ENCODE measurements at regions not wholly inside any gene's neighbourhood (a gene's known extent, or its start where the extent isn't known, plus 50 kb on each side); places are given as distances from the start of the nearest gene placed in this dataset.

DNA sequence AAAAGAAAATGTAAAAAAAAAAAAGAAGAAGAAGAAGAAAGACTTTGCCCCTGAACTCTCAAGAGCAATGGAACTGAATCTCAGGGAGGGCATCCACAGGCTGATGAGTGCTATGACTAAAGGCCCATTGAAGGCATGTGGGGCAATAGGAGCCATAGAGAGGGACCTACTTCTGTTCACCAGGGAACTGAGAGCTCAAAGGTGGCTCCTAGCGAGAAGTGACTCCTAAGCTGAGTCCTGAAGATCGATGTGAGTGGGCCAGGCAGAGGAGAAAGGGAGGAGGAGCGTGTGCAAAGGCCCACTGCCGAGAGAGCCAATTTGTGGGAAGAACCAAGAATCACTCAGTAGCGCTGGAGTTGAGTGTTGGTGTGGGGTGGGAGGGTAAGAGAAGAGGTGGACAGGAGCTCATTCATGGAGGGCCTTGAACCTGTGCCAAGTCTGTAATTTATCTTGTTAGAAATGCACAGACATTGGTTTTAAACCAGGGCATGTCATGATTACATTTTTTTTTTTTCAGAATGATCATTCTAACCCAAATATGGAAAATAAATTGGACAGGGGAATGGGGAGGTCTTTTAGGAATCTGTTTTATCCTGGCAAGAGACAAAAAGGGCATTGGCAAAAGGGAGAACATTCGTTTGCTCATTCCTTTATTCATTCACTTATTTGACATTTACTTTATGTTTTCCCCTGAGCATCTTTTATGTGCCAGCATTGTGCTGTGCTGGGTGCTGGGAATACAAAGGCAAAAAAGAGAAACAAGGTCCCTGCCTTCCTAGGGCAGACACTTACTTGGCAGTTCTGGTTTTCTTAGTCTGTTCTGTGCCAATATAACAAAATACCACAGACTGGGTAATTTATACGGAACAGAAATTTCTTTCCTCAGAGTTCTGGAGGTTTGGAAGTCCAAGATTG, 67.4 kb upstream of the DSP start (continued):
- TF ChIP-seq GABPA (IDR thresholded peaks at IDR 0.05; ENCODE audit: low read depth) = no peak
- TF ChIP-seq RCOR1 (IDR thresholded peaks at IDR 0.05; ENCODE audit: low read length) = no peak
- TF ChIP-seq, protein P1, sequence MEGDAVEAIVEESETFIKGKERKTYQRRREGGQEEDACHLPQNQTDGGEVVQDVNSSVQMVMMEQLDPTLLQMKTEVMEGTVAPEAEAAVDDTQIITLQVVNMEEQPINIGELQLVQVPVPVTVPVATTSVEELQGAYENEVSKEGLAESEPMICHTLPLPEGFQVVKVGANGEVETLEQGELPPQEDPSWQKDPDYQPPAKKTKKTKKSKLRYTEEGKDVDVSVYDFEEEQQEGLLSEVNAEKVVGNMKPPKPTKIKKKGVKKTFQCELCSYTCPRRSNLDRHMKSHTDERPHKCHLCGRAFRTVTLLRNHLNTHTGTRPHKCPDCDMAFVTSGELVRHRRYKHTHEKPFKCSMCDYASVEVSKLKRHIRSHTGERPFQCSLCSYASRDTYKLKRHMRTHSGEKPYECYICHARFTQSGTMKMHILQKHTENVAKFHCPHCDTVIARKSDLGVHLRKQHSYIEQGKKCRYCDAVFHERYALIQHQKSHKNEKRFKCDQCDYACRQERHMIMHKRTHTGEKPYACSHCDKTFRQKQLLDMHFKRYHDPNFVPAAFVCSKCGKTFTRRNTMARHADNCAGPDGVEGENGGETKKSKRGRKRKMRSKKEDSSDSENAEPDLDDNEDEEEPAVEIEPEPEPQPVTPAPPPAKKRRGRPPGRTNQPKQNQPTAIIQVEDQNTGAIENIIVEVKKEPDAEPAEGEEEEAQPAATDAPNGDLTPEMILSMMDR (IDR thresholded peaks at IDR 0.05) = no peak
- TF ChIP-seq JUND (IDR thresholded peaks at IDR 0.05) = no peak
- TF ChIP-seq REST (IDR thresholded peaks at IDR 0.05; ENCODE audit: low read depth, low read length) = no peak

DNA sequence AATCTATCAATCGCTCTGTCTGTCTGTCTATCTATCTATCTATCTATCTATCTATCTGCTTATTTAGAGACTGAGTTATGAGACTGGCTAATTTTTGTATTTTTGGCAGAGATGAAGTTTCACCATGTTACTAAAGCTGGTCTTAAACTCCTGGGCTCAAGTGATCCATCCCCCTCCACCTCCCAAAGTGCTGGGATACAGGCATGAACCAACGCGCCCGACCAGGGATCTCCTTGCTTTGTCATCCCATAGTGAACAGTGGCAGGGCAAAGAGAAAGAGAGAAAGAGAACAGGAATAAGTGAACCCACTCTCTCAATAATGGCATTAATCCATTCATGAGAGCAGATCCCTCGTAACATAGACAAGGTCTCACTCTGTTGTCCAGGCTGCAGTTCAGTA, 66.4 kb upstream of the DSP start:
- Histone ChIP-seq H3K9ac (no peak overlapping the region), H2AFZ (ENCODE audit: low read depth) (no peak overlapping the region), H3K36me3 (replicated peaks in 1 of 2; ENCODE audit: control insufficient read depth in 1 of 2, insufficient read depth in 2 of 2, low read length in 1 of 2) (no peaks in the 10 kb centered on the region), H3K9me2 (no peaks in the 10 kb centered on the region), H3K4me1 (ENCODE audit: control insufficient read depth in 1 of 2, insufficient read depth in 2 of 2, low read depth in 1 of 2, low read length in 1 of 2) (no peaks in the 10 kb centered on the region), H3K27ac (ENCODE audit: low read depth in 2 of 2, low read length in 1 of 2) (no peak overlapping the region), H3K79me2 (ENCODE audit: insufficient read depth) (no peaks in the 10 kb centered on the region), H3K4me2 (no peak overlapping the region), H3K27me3 (ENCODE audit: insufficient read depth) (peaks cover 7% of the 10 kb centered on the region; the same call in 1 of the 2 replicates), H3K4me3 (ENCODE audit: low read depth in 2 of 2, low read length in 1 of 2) (no peak overlapping the region), H4K20me1 (ENCODE audit: insufficient read depth) (no peaks in the 10 kb centered on the region), H3F3A (replicated peaks; ENCODE audit: insufficient read depth) (no peaks in the 10 kb centered on the region), H3K9me3 (no peaks in the 10 kb centered on the region)
- ChIA-PET POLR2A (interaction anchor here (0.6 kb wide), 1 partner anchor 140 kb away, joined by 3 read pairs; no protein-coding TSS in a partner anchor), CTCF (no interaction called here)
- WGBS (ENCODE audit: low lambda C conversion rate) = 72% methylated on average over 5 of the region's 5 CpGs
- DNase-seq = no peak
- TF ChIP-seq NRF1 (IDR thresholded peaks at IDR 0.05; ENCODE audit: low read depth, low read length) (no peak), ELF1 (IDR thresholded peaks at IDR 0.05) (no peak), GATA2 (CRISPR knock-in tag; IDR thresholded peaks at IDR 0.05) (no peak), SIN3A (IDR thresholded peaks at IDR 0.05; ENCODE audit: borderline replicate concordance, low read depth, low read length) (no peak), FOXM1 (IDR thresholded peaks at IDR 0.05; ENCODE audit: low read depth) (no peak), PBX3 (IDR thresholded peaks at IDR 0.05) (no peak), TAF1 (IDR thresholded peaks at IDR 0.05; ENCODE audit: borderline replicate concordance, low read depth, low read length) (no peak), ZBTB33 (IDR thresholded peaks at IDR 0.05; ENCODE audit: borderline replicate concordance, low read depth) (no peak), USF2 (IDR thresholded peaks at IDR 0.05; ENCODE audit: borderline replicate concordance, low read depth, low read length) (no peak), SMC3 (IDR thresholded peaks at IDR 0.05; ENCODE audit: low read depth, low read length) (no peak)
- TF ChIP-seq, protein P1 (IDR thresholded peaks at IDR 0.05) = no peak
- TF ChIP-seq, protein P2, sequence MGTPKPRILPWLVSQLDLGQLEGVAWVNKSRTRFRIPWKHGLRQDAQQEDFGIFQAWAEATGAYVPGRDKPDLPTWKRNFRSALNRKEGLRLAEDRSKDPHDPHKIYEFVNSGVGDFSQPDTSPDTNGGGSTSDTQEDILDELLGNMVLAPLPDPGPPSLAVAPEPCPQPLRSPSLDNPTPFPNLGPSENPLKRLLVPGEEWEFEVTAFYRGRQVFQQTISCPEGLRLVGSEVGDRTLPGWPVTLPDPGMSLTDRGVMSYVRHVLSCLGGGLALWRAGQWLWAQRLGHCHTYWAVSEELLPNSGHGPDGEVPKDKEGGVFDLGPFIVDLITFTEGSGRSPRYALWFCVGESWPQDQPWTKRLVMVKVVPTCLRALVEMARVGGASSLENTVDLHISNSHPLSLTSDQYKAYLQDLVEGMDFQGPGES (IDR thresholded peaks at IDR 0.05; ENCODE audit: low read depth, low read length) = no peak
